ENCODE measurements at regions not wholly inside any gene's neighbourhood (a gene's known extent, or its start where the extent isn't known, plus 50 kb on each side); places are given as distances from the start of the nearest gene placed in this dataset.

DNA sequence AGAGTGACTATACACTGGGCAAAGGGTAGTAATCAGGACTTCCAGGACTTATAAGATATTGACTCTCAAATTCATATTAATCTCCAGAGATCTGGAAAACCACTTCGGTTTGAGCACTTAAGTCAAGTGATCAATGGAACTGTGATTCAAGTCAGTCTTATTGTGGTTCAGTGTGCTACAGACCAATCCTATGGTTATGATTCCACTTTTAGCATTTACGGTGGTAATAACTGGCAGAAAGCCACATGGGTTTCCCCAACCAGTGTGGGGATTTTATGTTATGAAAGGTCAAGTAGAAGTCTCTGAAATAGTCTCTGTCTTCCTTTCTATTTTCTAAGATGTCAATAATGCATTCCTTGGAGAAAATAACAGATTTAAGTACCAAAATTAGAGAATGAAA, 151.3 kb upstream of the NEGR1 start:
- WGBS (ENCODE audit: insufficient coverage) = no CpG with 5 or more reads among the region's 2 CpGs
- Mint-ChIP-seq H3K4me1 (no peaks in the 10 kb centered on the region), H3K9me3 (peaks cover 0 to 6% (median 3%) of the 10 kb centered on the region in 7 donors), H3K4me3 (no peak overlapping the region), H3K27ac (no peak overlapping the region), H3K36me3 (no peaks in the 10 kb centered on the region), H3K27me3 (ENCODE audit: low read depth in 3 of 3) (no peaks in the 10 kb centered on the region)
- Histone ChIP-seq H2AFZ (ENCODE audit: insufficient read depth, low read depth, low read length, poor library complexity, severe bottlenecking) (no peak overlapping the region), H3K79me2 (ENCODE audit: insufficient read depth, low read length) (no peaks in the 10 kb centered on the region), H3K4me1 (ENCODE audit: control insufficient read depth in 1 of 2, insufficient read depth in 2 of 2, low read length in 2 of 2) (no peaks in the 10 kb centered on the region), H3K36me3 (replicated peaks in 1 of 2; ENCODE audit: control insufficient read depth in 1 of 2, insufficient read depth in 2 of 2, low read length in 2 of 2) (no peaks in the 10 kb centered on the region), H3K9me3 (replicated peaks in 1 of 2; ENCODE audit: control insufficient read depth in 1 of 2, insufficient read depth in 1 of 2, low read length in 2 of 2) (peaks cover 0 to under 1% of the 10 kb centered on the region in 2 donors), H3K27me3 (ENCODE audit: control insufficient read depth in 2 of 2, insufficient read depth in 2 of 2, low read length in 2 of 2) (no peaks in the 10 kb centered on the region), H3K4me2 (replicated peaks; ENCODE audit: extremely low read depth, low read length, poor library complexity, severe bottlenecking) (no peak overlapping the region), H3K27ac (ENCODE audit: low read depth in 1 of 2, low read length in 2 of 2) (no peak overlapping the region), H3K9ac (ENCODE audit: insufficient read depth, low read length, poor library complexity, severe bottlenecking) (no peak overlapping the region), H3K4me3 (replicated peaks in 1 of 3; ENCODE audit: low read depth in 2 of 3, low read length in 3 of 3) (no peak overlapping the region), H4K20me1 (ENCODE audit: insufficient read depth, low read length) (no peaks in the 10 kb centered on the region)
- intact Hi-C loops (cut with micrococcal nuclease) = no loop called here
- TF ChIP-seq, protein P1, sequence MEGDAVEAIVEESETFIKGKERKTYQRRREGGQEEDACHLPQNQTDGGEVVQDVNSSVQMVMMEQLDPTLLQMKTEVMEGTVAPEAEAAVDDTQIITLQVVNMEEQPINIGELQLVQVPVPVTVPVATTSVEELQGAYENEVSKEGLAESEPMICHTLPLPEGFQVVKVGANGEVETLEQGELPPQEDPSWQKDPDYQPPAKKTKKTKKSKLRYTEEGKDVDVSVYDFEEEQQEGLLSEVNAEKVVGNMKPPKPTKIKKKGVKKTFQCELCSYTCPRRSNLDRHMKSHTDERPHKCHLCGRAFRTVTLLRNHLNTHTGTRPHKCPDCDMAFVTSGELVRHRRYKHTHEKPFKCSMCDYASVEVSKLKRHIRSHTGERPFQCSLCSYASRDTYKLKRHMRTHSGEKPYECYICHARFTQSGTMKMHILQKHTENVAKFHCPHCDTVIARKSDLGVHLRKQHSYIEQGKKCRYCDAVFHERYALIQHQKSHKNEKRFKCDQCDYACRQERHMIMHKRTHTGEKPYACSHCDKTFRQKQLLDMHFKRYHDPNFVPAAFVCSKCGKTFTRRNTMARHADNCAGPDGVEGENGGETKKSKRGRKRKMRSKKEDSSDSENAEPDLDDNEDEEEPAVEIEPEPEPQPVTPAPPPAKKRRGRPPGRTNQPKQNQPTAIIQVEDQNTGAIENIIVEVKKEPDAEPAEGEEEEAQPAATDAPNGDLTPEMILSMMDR (IDR thresholded peaks at IDR 0.05) = no peak
- DNase-seq = no peak

DNA sequence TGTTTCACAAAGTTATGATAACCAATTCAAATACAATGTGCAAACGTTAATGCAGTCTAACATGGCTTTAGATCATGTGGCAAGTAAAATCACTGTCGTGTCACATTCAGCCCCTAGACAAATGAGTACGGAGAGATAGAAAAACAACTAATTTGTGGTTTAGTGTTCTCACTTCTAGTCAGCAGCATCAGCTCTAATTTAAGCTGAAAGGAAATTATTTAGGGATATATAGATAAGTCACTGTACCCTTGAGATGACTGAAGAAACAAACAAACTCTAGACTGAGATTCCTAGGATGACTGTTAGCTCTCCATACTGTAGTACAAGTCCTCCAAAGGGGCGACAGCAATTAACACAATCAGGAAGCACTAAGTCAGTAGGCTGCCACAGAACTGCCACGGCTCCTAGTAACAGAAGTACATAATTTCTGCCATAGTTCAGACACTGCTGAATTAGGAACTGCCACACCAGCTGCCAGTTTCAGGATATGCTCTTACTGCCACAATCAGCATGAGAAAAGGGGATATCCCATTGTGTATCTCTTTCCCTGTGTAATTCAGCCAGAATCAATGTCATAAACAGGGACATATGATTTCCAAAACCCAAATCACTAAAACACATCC, 150.4 kb upstream of the NEGR1 start:
- H3K27me3 Mint-ChIP-seq (ENCODE audit: low read depth in 3 of 3) = no peaks in the 10 kb centered on the region
- TF ChIP-seq, protein P1 (IDR thresholded peaks at IDR 0.05) = no peak
- peaks cover 5 to 12% (median 9%) of the 10 kb centered on the region in 7 donors for H3K9me3 Mint-ChIP-seq
- H3K27me3 ChIP-seq (ENCODE audit: control insufficient read depth in 2 of 2, insufficient read depth in 2 of 2, low read length in 2 of 2) = no peaks in the 10 kb centered on the region
- no peak overlapping the region for H3K4me3 Mint-ChIP-seq
- no peak overlapping the region for H3K9ac ChIP-seq (ENCODE audit: insufficient read depth, low read length, poor library complexity, severe bottlenecking)
- peaks cover 0 to 4% of the 10 kb centered on the region in 2 donors for H3K9me3 ChIP-seq (replicated peaks in 1 of 2; ENCODE audit: control insufficient read depth in 1 of 2, insufficient read depth in 1 of 2, low read length in 2 of 2)
- H3K79me2 ChIP-seq (ENCODE audit: insufficient read depth, low read length) = no peaks in the 10 kb centered on the region
- no peak overlapping the region for H3K4me2 ChIP-seq (replicated peaks; ENCODE audit: extremely low read depth, low read length, poor library complexity, severe bottlenecking)
- no peaks in the 10 kb centered on the region for H3K36me3 ChIP-seq (replicated peaks in 1 of 2; ENCODE audit: control insufficient read depth in 1 of 2, insufficient read depth in 2 of 2, low read length in 2 of 2)
- WGBS (ENCODE audit: insufficient coverage) = 59% methylated on average over 4 of the region's 5 CpGs
- no peak overlapping the region for H3K4me3 ChIP-seq (replicated peaks in 1 of 3; ENCODE audit: low read depth in 2 of 3, low read length in 3 of 3)
- no peaks in the 10 kb centered on the region for H3K36me3 Mint-ChIP-seq
- H4K20me1 ChIP-seq (ENCODE audit: insufficient read depth, low read length) = no peaks in the 10 kb centered on the region
- H3K27ac Mint-ChIP-seq = no peak overlapping the region
- H3K27ac ChIP-seq (ENCODE audit: low read depth in 1 of 2, low read length in 2 of 2) = no peak overlapping the region
- intact Hi-C loops (cut with micrococcal nuclease) = no loop called here
- DNase-seq = no peak
- H2AFZ ChIP-seq (ENCODE audit: insufficient read depth, low read depth, low read length, poor library complexity, severe bottlenecking) = no peak overlapping the region
- no peaks in the 10 kb centered on the region for H3K4me1 ChIP-seq (ENCODE audit: control insufficient read depth in 1 of 2, insufficient read depth in 2 of 2, low read length in 2 of 2)
- no peaks in the 10 kb centered on the region for H3K4me1 Mint-ChIP-seq
